Ovary (tissue), 3 donors: ENCODE measurements at regions not wholly inside any gene's neighbourhood (a gene's known extent, or its start where the extent isn't known, plus 50 kb on each side); places are given as distances from the start of the nearest gene placed in this dataset.

Experiments used
- CTCF ChIP-seq, 3 donors: fragments of 450-650 bp in 2 of 3; fragments of 200-600 bp in 1 of 3; IDR thresholded peaks; one replicate each; pipeline versions ENCODE4 v1.5.1 to v1.8.0; 2016 to 2022; ENCODE audit warnings: antibody characterized with exemption in 3 of 3, mild to moderate bottlenecking in 1 of 3
- EP300 ChIP-seq: sonication (generic); formaldehyde crosslinking; IDR thresholded peaks from one replicate; pipeline ENCODE4 v1.6.1; 2017; ENCODE audit warnings: antibody characterized with exemption
- POLR2A ChIP-seq: fragments of 450-650 bp; IDR thresholded peaks from one replicate; pipeline ENCODE4 v1.6.1; 2017; ENCODE audit warnings: antibody characterized with exemption, mild to moderate bottlenecking, moderate library complexity
- donor health status: DM: no; HTN: no; CAD: no.

- TF ChIP-seq CTCF (IDR thresholded peaks at IDR 0.05), result no peak
- TF ChIP-seq EP300, result no peak
- no peak for TF ChIP-seq POLR2A
Measured at GRCh38 chr3:110629917-110630316, 441.7 kb upstream of the NECTIN3 start.
